Mesenchymal stem cell (in vitro differentiated cells and primary cell): ENCODE measurements at regions not wholly inside any gene's neighbourhood (a gene's known extent, or its start where the extent isn't known, plus 50 kb on each side); places are given as distances from the start of the nearest gene placed in this dataset.
A peak's percentile ranks its signal among the peaks of the same experiment; 100 is the strongest.

ENCODE experiments used
- DNase-seq: peaks from one replicate; pipeline ENCODE4 v3.0.0-alpha.2; 2013
- H2AFZ ChIP-seq: one replicate; pipeline ENCODE4 v1.6.1; 2013; ENCODE audit warnings: low read depth, mild to moderate bottlenecking, control low read depth, inconsistent platforms, low read length, moderate library complexity
- H2AK5ac ChIP-seq: 2 replicates; pipeline ENCODE4 v1.6.1; 2013; ENCODE audit warnings: low read length, moderate library complexity, mild to moderate bottlenecking, inconsistent platforms; ENCODE audit not compliant: severe bottlenecking
- H2BK120ac ChIP-seq: one replicate; pipeline ENCODE4 v1.6.1; 2013; ENCODE audit warnings: low read depth, mild to moderate bottlenecking, inconsistent platforms, low read length, moderate library complexity
- H2BK12ac ChIP-seq, 2 experiments: one replicate each; pipeline ENCODE4 v1.6.1; 2013; ENCODE audit warnings: inconsistent platforms in 2 of 2, low read length in 2 of 2, mild to moderate bottlenecking in 2 of 2, moderate library complexity in 2 of 2, control low read depth in 1 of 2
- H2BK15ac ChIP-seq: one replicate; pipeline ENCODE4 v1.6.1; 2013; ENCODE audit warnings: mild to moderate bottlenecking, low read depth, inconsistent platforms; ENCODE audit not compliant: poor library complexity, severe bottlenecking
- H2BK5ac ChIP-seq: 2 replicates; pipeline ENCODE4 v1.6.1; 2013; ENCODE audit warnings: low read depth, mild to moderate bottlenecking, low read length, control low read depth, inconsistent platforms; ENCODE audit not compliant: poor library complexity, severe bottlenecking
- H3K14ac ChIP-seq, 2 experiments: one replicate each; pipeline ENCODE4 v1.6.1; 2013; ENCODE audit warnings: inconsistent platforms in 2 of 2, low read length in 2 of 2, control low read depth in 1 of 2, mild to moderate bottlenecking in 1 of 2, moderate library complexity in 1 of 2
- H3K18ac ChIP-seq, 2 experiments: one replicate each; pipeline ENCODE4 v1.6.1; 2013; ENCODE audit warnings: inconsistent platforms in 2 of 2, low read length in 2 of 2, control low read depth in 1 of 2, low read depth in 1 of 2, mild to moderate bottlenecking in 1 of 2
- H3K23ac ChIP-seq, 2 experiments: one replicate each; pipeline ENCODE4 v1.6.1; 2013; ENCODE audit warnings: inconsistent platforms in 2 of 2, low read length in 2 of 2, mild to moderate bottlenecking in 2 of 2, moderate library complexity in 2 of 2, control low read depth in 1 of 2
- H3K27ac ChIP-seq: 2 replicates; pipeline ENCODE4 v1.5.1; 2013; ENCODE audit warnings: mild to moderate bottlenecking, moderate library complexity, low read length, control low read depth, inconsistent platforms; ENCODE audit not compliant: poor library complexity, severe bottlenecking
- H3K27me3 ChIP-seq, 2 experiments: 2 replicates each; pipeline versions ENCODE4 v1.6.1 to v1.7.0; 2013; ENCODE audit warnings: low read length in 2 of 2, mild to moderate bottlenecking in 2 of 2, moderate library complexity in 2 of 2, control low read depth in 1 of 2, inconsistent platforms in 1 of 2; ENCODE audit not compliant: control insufficient read depth in 1 of 2, insufficient read depth in 1 of 2
- H3K36me3 ChIP-seq, 2 experiments: 2 replicates each; pipeline versions ENCODE4 v1.6.1 to v1.7.0; 2013; ENCODE audit warnings: low read length in 2 of 2, control low read depth in 1 of 2, inconsistent platforms in 1 of 2, low read depth in 1 of 2, mild to moderate bottlenecking in 1 of 2; ENCODE audit not compliant: insufficient read depth in 2 of 2, control insufficient read depth in 1 of 2
- H3K4ac ChIP-seq, 2 experiments: one replicate each; pipeline ENCODE4 v1.6.1; 2013; ENCODE audit warnings: inconsistent platforms in 2 of 2, low read length in 2 of 2, mild to moderate bottlenecking in 2 of 2, moderate library complexity in 2 of 2, control low read depth in 1 of 2, low read depth in 1 of 2
- H3K4me1 ChIP-seq: 2 replicates; pipeline ENCODE4 v1.6.1; 2013; ENCODE audit warnings: low read depth, low read length, control low read depth; ENCODE audit not compliant: control insufficient read depth, insufficient read depth
- H3K4me2 ChIP-seq: 2 replicates; pipeline ENCODE4 v1.6.1; 2013; ENCODE audit warnings: low read length, mild to moderate bottlenecking, inconsistent platforms; ENCODE audit not compliant: poor library complexity, severe bottlenecking
- H3K4me3 ChIP-seq, 2 experiments: 2 replicates each; pipeline versions ENCODE4 v1.5.1 to v1.7.0; 2013; ENCODE audit warnings: low read length in 2 of 2, mild to moderate bottlenecking in 2 of 2, control low read depth in 1 of 2, low read depth in 1 of 2; ENCODE audit not compliant: insufficient read depth in 1 of 2
- H3K79me1 ChIP-seq: replicated peaks from 2 replicates; pipeline ENCODE4 v1.6.1; 2013; ENCODE audit warnings: mild to moderate bottlenecking, control low read depth, low read length, inconsistent platforms; ENCODE audit not compliant: poor library complexity, severe bottlenecking
- H3K9ac ChIP-seq: 2 replicates; pipeline ENCODE4 v1.7.0; 2013; ENCODE audit warnings: mild to moderate bottlenecking, low read length, moderate library complexity
- H3K9me3 ChIP-seq: 2 replicates; pipeline ENCODE4 v1.7.0; 2013; ENCODE audit warnings: mild to moderate bottlenecking, low read length; ENCODE audit not compliant: control insufficient read depth
- H4K8ac ChIP-seq: one replicate; pipeline ENCODE4 v1.6.1; 2013; ENCODE audit warnings: inconsistent platforms, mild to moderate bottlenecking, low read length, moderate library complexity
- H4K91ac ChIP-seq: one replicate; pipeline ENCODE4 v1.6.1; 2013; ENCODE audit warnings: mild to moderate bottlenecking, low read length, inconsistent platforms
- WGBS: methylation state at CpG from one replicate; pipeline ENCODE4 v1.1.7; 2013; ENCODE audit warnings: mixed read lengths; 5-methylcytosine and 5-hydroxymethylcytosine counted together

GRCh38 chr11:70577258-70577603 lies 178.9 kb downstream of the CTTN start:
- Histone ChIP-seq H3K4me1 (peaks cover 3% of the 10 kb centered on the region), H3K9ac (no peak overlapping the region)
- 79% methylated on average over 7 of the region's 7 CpGs for WGBS

DNA sequence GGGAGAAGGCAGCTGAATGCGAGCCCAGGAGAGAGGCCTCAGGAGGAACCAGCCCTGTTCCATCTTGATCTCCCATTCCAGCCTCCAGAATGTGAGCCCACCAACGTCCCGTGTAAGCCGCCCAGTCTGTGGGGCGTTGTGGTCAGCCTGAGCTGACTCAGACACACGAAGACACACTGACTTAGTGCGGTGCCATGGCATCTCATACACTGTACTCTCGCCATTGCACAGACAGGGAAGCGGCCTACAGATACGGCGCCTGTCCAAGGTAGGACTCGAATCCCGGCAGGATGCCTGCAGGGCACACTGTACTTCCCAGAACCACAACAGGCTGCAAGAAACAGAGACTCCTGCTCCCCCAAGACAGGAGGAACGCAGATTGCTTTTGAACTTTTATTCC lies 179.6 kb downstream of the CTTN start:
- Histone ChIP-seq H3K9ac (no peak overlapping the region), H3K9me3 (no peaks in the 10 kb centered on the region), H3K4ac (no peak overlapping the region), H2AK5ac (no peak overlapping the region), H3K4me3 (no peak overlapping the region), H3K27ac (no peak overlapping the region), H3K18ac (no peak overlapping the region), H3K79me1 (no peaks in the 10 kb centered on the region), H3K27me3 (peaks cover 0 to 8% of the 10 kb centered on the region in 2 experiments), H2BK12ac (no peak overlapping the region), H2BK5ac (no peak overlapping the region), H2AFZ (no peak overlapping the region), H2BK120ac (no peak overlapping the region), H3K4me1 (peaks cover 3% of the 10 kb centered on the region), H3K23ac (no peak overlapping the region), H2BK15ac (no peak overlapping the region), H4K91ac (no peak overlapping the region), H3K36me3 (no peaks in the 10 kb centered on the region), H4K8ac (no peak overlapping the region), H3K4me2 (no peak overlapping the region), H3K14ac (no peak overlapping the region)
- no peak for DNase-seq
- 86% methylated on average over 14 of the region's 14 CpGs for WGBS

More at GRCh38 chr11:70577258-70577603, 178.9 kb downstream of the CTTN start:
- no peak overlapping the region for H2BK12ac ChIP-seq
- H3K4ac ChIP-seq, result no peak overlapping the region
- H3K27me3 ChIP-seq, result peaks cover 0 to 8% of the 10 kb centered on the region in 2 experiments
- no peak overlapping the region for H3K14ac ChIP-seq
- no peak overlapping the region for H2BK5ac ChIP-seq
- no peak overlapping the region for H3K18ac ChIP-seq
- no peaks in the 10 kb centered on the region for H3K36me3 ChIP-seq
- H3K4me2 ChIP-seq, result no peak overlapping the region
- H2AK5ac ChIP-seq, result no peak overlapping the region
- H4K8ac ChIP-seq, result no peak overlapping the region
- no peaks in the 10 kb centered on the region for H3K79me1 ChIP-seq
- H3K27ac ChIP-seq, result no peak overlapping the region
- no peak for DNase-seq
- no peaks in the 10 kb centered on the region for H3K9me3 ChIP-seq
- H4K91ac ChIP-seq, result no peak overlapping the region
- H2AFZ ChIP-seq, result no peak overlapping the region
- no peak overlapping the region for H3K23ac ChIP-seq
- no peak overlapping the region for H3K4me3 ChIP-seq
- H2BK120ac ChIP-seq, result no peak overlapping the region
- no peak overlapping the region for H2BK15ac ChIP-seq

- H3K4ac ChIP-seq, result no peak overlapping the region
- H3K4me1 ChIP-seq, result peaks cover 3% of the 10 kb centered on the region
- H2AK5ac ChIP-seq, result no peak overlapping the region
- H4K91ac ChIP-seq, result no peak overlapping the region
- no peak overlapping the region for H3K23ac ChIP-seq
- peaks cover 0 to 11% of the 10 kb centered on the region in 2 experiments for H3K27me3 ChIP-seq
- no peak overlapping the region for H2BK12ac ChIP-seq
- H2AFZ ChIP-seq, result no peak overlapping the region
- H3K9ac ChIP-seq, result no peak overlapping the region
- no peak overlapping the region for H2BK120ac ChIP-seq
- no peak overlapping the region for H2BK15ac ChIP-seq
- H4K8ac ChIP-seq, result no peak overlapping the region
- no peaks in the 10 kb centered on the region for H3K9me3 ChIP-seq
- DNase-seq, result no peak
- no peak overlapping the region for H3K18ac ChIP-seq
- no peak overlapping the region for H3K4me3 ChIP-seq
- H3K14ac ChIP-seq, result no peak overlapping the region
- no peak overlapping the region for H3K4me2 ChIP-seq
- H3K36me3 ChIP-seq, result no peaks in the 10 kb centered on the region
- no peaks in the 10 kb centered on the region for H3K79me1 ChIP-seq
- H3K27ac ChIP-seq, result no peak overlapping the region
- H2BK5ac ChIP-seq, result no peak overlapping the region
- WGBS, result 81% methylated on average over 14 of the region's 14 CpGs
Observed at GRCh38 chr11:70578371-70578770, 180.0 kb downstream of the CTTN start.

- H3K36me3 ChIP-seq, result no peaks in the 10 kb centered on the region
- no peak overlapping the region for H4K91ac ChIP-seq
- peak overlapping the region in 1 of 2 experiments; percentile 9 for H3K23ac ChIP-seq
- no peak overlapping the region for H4K8ac ChIP-seq
- H3K27me3 ChIP-seq, result peaks cover 0 to 11% of the 10 kb centered on the region in 2 experiments
- no peak overlapping the region for H2BK12ac ChIP-seq
- H3K27ac ChIP-seq, result no peak overlapping the region
- no peak for DNase-seq
- no peaks in the 10 kb centered on the region for H3K79me1 ChIP-seq
- H2BK15ac ChIP-seq, result no peak overlapping the region
- no peak overlapping the region for H2BK5ac ChIP-seq
- no peak overlapping the region for H3K9ac ChIP-seq
- no peak overlapping the region for H3K18ac ChIP-seq
- H2BK120ac ChIP-seq, result no peak overlapping the region
- H3K4me2 ChIP-seq, result no peak overlapping the region
- H3K14ac ChIP-seq, result no peak overlapping the region
- H3K9me3 ChIP-seq, result no peaks in the 10 kb centered on the region
- H3K4me1 ChIP-seq, result peaks cover 3% of the 10 kb centered on the region
- whole genome bisulfite sequencing, result 80% methylated on average over 8 of the region's 9 CpGs
- no peak overlapping the region for H2AK5ac ChIP-seq
- no peak overlapping the region for H3K4ac ChIP-seq
- no peak overlapping the region for H2AFZ ChIP-seq
- no peak overlapping the region for H3K4me3 ChIP-seq
Observed at GRCh38 chr11:70578831-70579230, 180.5 kb downstream of the CTTN start.
